GM19395 (cell line): ENCODE measurements at regions not wholly inside any gene's neighbourhood (a gene's known extent, or its start where the extent isn't known, plus 50 kb on each side); places are given as distances from the start of the nearest gene placed in this dataset.
A peak's percentile ranks its signal among the peaks of the same experiment; 100 is the strongest.
"Not testable (repeated sequence)": the region's sequence is repeated elsewhere in the genome, so short reads cannot be mapped to it uniquely, and the experiment has no call there.

ENCODE experiments used
- ATAC-seq: cut with Tn5 transposase; IDR thresholded peaks from one replicate; pipeline ENCODE4 v1.9.1; 2021; ENCODE audit warnings: mild to moderate bottlenecking, moderate library complexity; ENCODE audit not compliant: unreplicated experiment

DNA sequence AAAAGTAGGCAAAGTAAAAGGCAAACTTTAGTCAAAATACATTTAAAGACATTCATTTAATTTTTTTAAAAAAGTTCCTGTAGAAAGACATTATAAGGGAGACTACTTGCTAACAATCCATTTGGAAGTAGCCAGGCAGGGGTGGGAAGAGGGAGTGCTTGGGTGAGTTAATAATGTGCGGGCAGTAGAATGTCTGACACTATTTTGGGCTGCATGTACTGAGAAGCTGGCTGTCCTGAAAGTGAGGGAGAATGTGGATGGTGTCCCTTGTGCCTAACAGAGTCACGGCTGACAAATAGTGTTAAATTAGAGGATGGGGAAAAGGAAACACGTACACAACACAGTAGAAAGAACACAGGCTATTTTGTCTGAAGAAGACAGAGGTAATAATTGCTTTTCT, 142.5 kb downstream of the LCA5 start:
- ATAC-seq: no peak

DNA sequence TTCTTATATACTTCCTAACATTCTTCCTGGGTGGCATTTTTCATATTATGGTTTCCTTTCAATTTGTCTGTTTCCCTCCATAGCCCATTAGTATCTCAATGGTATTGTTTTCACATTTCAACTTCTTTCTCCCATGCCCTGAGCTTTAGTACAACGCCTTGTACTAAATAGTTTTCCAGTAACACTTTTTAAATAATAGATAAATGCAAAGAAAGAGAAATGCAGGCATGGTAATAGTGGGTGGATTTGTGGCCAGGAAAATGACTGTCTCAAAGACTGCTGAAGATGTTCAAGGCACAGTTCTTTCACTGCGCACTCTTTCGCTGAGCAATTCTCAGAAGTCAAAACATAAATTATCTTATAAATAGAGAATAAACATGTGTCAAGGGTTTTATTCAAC, 145.1 kb downstream of the LCA5 start:
- no peak for ATAC-seq

DNA sequence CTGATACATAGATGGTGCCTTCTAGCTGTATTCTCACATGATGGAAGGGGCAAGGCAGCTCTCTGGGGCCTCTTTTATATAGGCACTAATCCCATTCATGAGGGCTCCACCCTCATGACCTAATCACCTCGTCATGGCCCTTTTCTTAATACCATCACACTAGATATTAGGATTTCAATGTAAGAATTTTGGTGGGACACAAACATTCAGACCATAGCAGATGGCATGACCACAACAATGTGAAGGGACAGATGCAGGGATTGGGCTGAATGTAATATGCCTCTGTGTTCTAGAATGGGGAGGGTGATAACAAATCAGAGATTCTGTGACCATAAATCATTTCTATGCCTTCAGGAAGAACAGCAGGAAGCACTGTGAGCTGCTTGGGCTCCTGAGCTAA, 145.8 kb downstream of the LCA5 start:
- ATAC-seq: no peak

DNA sequence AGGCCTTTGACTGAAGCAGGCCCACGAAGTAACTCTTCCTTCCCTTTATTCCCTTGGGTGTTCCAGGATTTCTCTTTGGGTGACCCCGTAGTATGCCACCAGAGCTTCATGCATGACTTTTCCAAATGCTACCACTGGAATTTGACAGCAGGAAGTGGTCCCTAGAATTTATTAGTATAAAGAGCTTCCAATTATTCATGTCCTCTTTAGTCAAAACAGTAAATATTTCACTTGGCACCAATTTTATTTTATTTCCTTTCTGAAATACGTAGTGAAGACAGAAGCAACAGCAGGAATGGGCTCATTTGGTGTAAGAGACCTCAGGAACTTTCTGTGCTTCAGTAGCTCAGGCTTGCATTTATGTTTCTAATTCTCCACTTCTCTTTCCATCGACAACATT, 151.3 kb downstream of the LCA5 start:
- no peak for ATAC-seq

DNA sequence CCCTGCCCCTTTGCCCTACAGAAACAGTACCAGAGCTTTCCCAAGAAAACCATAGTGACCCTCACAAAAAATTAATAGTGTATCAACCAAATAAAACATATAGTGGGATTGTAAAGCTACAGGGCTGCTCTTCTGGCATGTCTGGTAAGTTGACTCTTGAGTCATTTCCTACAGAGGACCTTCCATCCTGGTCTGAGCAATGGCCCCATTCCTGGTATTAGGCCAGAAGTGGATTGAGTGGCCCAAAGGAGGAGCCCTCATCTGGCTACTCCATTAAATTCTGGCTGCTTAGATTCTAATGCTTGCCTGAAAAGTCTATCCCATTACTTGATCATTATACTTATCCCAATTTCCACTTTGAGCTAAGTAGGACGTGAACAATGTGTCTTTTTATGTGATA, 150.9 kb upstream of the HMGN3 start:
- ATAC-seq: no peak

DNA sequence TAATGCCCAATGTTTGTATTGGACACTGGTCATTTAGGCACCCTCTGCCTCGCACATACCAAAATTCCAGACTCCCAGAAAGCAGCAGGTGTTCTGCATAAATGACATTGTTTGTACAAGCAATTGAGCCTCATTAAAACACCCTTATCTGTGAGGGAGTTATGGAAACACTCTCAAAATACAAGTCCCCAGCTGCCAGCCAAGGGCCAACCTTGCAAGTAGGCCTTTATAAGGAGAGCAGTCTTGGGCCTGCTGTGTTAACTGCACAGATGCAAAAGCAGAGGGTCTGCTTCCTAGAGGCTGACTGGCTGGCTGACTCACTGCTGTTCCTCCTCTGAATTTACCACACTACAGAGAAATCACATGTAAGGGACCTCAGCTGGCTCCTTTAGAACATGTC, 150.4 kb upstream of the HMGN3 start:
- no peak for ATAC-seq

DNA sequence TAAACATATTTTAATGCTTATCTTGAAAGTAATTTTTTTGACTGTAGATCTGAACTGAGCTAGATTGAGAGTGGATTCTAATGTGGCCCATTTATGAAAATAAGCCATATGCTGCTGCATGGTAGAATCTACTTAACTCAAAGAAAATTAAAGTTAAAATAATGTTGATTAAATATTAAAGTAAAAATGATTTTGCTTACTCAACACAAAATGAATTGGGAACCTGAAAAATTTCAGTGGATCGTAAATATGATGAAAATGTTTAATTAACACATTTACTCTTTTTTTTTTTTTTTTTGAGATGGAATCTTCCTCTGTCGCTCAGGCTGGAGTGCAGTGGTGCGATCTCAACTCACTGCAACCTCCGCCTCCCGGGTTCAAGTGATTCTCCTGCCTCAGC, 144.5 kb upstream of the HMGN3 start:
- no peak for ATAC-seq

DNA sequence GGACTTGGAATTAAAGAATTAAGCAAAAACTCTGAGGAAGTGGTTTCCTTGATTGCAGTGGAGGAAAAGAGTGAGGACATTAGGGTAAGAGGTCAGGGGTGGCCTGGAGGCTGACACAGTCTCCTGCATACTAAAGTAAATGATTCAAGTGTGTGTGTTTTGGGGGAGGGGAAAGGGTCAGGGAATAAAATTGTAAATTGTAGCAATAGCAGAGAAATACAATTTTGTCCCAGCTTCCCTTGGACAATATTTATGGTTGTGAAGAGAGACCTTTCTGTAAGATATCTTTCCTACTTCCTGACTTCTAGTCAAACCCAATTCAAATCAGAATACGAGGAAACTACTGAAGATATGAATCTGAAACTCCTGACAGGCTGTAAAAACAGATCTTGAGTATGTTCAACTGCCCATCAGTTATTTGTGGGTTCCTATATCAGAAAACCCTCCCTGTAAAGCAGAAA, 143.4 kb upstream of the HMGN3 start:
- peak; percentile 72 for ATAC-seq

DNA sequence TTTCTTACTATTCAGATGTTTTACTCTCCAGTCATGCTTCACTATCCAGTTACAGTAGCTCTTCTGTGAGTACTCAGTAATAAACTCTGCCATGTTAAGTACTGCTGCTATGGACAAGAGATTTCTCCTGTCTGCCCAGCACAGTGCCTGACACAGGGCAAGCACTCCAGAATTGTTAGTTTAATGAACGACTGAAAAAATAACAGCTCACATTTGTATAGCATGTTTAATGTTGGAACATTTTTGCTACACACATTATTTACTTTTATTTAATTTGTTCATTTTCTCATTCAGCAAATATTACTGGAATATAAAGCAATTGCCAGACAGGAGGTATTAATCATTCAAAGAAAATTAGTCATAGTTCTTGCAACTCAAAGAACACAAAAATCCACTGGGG, 142.6 kb upstream of the HMGN3 start:
- ATAC-seq: no peak

DNA sequence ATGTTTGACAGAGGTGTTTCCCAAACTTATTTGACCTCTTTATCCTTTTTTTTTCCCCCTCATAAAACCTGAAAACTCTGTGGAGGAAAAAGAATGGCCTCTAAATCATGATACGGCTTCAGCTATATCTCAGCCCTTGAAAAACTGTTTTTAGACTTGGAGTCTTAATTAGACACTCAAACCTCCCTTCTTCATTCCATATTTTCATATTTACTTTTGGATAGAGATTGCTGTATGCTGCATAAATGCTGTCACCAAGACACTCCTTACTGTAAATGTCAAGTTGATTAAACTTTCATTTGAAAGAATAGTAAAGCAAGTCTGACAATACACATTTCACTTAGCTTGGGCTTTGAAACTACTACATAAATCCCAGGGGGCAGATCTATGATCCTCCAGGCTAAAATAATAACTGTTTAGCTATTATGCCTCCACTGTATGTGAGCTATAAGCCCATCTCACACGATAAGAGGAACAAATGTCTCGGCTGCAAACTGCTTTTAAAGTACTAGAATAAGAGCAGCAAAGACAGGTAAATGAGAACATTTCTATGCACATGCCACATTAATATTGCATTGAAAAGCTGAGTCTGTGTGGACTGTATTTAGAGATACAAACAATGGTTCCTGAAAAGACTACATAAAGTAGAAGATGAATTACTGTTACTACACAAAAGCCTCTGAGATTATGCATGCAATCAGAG, 141.3 kb upstream of the HMGN3 start:
- ATAC-seq: no peak

DNA sequence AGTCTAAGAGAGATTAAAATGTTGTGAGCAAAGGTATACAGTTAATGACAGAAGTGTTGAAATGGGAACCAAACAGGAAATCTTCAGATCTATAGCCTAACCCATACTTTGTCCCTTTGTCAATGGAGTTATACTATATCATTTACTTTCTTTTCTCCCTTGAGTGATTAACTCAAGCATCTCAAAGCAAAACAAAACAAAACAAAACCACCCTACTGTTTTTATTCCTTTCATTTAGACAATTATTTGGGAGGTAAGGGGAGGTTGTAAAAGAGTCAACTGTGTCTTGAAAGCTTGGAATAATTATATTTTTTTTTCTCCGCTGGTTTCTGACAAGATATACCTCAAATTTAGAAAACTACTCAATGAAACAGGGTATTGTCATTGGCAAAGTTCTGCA, 139.8 kb upstream of the HMGN3 start:
- ATAC-seq: no peak

DNA sequence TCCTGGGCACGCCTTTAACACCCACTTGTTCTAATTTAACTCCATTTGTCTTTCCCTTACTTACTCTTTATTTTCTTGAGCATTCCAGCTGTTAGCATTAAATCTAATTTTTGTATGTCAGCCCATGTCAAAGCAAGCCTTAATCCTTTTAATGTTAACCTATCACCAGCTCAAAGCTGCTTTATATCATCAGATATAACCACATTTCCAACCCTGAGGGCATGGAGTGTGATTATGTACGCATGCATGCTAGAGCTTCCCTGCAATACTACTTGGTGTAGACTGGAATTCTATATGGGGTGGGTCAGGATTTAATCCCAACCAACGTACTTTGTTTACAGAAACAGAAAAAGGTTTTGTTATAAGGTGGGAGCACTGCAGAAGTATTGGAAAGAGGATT, 139.4 kb upstream of the HMGN3 start:
- no peak for ATAC-seq

DNA sequence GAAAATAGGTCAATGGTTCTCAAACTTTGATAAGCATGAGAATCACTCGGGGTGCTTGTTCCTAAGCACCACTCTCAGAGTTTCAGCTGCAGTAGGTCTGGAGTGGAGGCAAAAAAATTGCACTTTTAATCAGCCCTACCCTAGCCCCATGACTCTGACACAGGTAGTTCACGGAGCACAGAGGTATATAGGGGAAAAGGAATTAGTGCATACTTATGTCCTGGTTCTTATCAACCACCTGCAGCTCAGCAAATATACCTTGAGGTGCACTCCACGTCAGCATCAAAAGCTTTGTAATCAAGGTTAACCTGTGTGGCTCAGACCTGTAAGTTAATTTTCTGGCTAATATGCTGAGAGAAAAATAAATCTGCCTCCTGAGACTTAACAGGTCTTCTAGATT, 138.8 kb upstream of the HMGN3 start:
- no peak for ATAC-seq

DNA sequence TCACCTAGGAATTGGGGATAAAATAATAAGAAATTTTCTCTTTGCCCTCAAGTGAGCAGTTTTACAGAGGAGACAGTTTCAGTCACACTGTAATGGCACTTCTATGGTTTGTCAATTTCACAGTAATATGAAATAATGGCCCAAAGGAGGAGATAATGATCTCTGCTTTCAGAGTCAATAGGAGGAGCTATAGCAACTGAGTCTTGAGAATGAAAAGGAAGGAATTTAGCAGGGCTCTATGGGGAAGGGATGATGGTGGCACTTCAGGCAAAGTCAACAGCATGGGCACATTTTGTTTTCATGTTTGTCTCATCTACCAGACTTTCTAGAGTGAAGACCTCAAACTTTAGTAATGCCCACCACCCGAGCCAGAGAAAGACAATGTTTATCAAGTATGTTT, 138.3 kb upstream of the HMGN3 start:
- no peak for ATAC-seq

DNA sequence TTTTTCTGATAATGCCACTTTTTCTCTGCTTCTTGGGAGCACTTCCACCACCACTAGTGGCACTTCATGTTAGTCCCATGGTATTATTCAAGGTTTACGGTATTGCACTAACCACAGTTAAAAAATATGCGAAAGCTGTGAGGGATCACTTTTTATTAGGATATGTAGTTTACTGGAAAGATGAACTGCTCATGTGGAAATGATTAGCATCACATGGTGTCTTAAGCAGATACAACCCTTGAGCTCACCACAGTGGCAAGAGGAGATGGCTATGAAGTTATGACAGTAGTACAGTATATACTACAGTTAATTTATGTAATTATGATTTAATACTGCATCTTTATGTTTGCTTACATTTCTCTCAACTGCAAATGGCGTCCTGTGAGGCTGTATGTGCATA, 134.5 kb upstream of the HMGN3 start:
- ATAC-seq: no peak

DNA sequence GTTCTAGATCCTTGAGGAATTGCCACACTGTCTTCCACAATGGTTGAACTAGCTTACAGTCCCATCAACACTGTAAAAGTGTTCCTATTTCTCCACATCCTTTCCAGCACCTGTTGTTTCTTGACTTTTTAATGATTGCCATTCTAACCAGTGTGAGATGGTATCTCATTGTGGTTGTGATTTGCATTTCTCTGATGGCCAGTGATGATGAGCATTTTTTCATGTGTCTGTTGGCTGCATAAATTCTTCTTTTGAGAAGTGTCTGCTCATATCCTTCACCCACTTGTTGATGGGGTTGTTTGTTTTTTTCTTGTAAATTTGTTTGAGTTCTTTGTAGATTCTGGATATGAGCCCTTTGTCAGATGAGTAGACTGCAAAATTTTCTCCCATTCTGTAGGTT, 129.0 kb upstream of the HMGN3 start:
- not testable (repeated sequence) for ATAC-seq

DNA sequence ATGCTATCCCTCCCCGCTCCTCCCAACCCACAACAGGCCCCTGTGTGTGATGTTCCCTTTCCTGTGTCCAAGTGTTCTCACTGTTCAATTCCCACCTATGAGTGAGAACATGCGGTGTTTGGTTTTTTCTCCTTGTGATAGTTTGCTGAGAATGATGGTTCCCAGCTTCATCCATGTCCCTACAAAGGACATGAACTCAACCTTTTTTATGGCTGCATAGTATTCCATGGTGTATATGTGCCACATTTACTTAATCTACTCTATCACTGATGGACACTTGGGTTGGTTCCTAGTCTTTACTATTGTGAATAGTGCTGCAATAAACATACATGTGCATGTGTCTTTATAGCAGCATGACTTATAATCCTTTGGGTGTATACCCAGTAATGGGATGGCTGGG, 126.6 kb upstream of the HMGN3 start:
- not testable (repeated sequence) for ATAC-seq

DNA sequence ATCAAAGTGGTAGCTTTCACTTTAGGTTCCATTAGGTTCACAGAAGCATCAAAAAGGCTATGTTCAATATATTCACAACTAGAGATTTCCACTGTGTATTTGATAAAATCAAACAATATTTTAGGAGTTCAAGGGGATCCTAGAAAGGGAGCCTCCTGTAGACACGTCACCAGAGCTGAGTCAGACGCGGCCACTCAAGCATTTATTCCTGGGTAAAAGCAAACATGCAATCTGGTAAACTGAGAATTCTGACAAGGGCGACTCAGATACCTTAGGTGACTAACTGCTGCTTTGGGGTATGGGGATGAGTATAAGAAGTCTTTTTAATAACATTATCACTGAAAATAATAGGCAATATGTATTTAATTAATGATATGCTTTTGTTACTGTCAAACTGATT, 118.7 kb upstream of the HMGN3 start:
- ATAC-seq: no peak

DNA sequence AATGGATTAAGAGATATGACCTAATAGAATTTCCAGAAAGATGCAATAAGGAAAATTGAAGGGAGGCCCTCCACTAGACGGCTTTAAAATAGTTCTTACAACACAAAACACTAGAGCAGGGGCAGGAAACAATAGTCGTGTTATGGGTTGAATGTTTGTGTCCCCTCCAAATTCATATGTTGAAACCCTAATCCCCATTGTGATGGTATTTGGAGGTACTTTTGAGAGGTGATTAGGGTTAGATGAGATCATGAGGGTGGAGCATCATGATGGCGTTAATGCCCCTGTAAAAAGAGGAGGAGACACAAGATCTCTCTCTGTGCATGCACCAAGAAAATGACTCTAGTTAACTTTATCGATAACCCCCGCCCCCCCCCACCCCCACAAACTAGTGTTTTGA, 104.0 kb upstream of the HMGN3 start:
- no peak for ATAC-seq

DNA sequence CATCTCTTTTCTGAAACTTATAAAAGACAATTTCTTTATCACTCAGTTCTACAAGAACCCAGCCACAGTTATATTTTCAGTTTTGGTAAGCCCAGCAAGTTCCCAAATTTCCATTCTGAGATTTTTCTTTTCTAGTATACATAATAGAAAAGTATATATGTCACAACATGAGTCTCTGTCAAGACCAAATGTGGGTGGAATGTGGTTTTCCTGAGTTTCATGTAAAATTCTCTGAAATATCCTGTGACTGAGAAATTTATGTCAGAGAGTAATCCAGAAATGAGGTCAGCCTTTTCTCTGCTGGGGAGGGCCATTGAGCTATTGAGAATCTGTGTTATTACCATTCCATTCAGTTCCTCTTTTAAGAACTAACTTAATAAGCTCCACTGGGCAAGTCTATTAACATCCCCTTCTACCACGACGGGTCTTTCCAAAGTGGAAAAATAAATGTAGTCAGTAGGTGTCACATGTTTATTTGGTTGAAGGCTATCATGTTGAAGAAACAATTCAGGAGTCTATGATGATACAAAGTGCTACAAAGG, 100.7 kb upstream of the HMGN3 start:
- peak; percentile 91 for ATAC-seq

DNA sequence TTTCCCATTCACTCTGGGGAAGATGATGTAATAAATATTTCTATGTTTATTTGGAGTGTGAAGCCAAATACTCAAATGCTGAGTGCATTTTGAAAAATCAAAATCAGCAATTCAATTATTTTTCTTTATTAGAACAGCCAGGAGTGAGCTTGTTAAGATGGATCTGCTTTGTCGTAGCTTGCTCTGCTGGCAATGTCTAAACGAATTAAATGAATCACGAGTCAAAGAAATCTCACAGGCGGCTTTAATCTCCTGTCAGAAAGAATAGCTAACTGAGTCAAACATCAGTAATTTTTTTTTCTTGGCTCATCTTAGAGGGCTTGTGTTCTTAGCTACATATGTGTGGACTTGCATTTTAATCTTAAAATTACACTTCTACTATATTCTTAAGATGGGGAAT, 100.2 kb upstream of the HMGN3 start:
- ATAC-seq: no peak

DNA sequence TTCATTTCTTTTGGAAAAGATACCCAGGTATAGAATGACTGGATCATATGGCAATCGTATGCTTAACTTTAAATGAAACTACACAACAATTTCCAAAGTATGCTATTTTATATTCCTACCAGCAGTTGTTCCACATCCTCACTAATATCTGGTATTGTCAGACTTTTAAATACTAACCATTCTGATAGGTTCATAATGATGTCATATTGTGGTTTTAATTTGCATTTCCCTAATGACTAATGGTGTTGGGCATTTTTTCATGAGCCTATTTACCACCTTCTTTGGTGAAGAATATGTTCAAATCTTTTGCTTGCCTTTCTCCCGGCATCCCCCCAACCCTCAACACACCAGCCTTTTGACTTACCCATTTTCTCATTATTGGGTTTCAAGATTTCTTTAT, 96.2 kb upstream of the HMGN3 start:
- ATAC-seq: no peak

DNA sequence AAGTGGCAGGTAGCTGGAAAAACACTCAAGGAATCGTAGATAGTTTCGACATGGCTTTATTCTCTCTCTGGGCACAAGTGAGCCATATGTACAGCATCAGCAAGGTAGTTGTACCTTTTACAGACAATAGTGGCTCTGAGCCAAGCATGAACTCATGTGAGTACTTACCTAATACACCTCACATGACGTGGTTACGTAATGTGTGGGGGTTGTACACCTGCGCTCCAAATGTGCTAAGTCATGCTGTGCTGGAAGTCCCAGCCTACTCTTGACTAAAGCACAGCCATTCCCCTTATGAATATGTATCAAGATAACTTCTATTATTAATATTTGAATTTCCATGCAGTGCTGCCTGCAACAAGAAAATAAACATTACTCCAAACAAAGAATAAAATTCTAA, 78.8 kb upstream of the HMGN3 start:
- no peak for ATAC-seq
